OCI-LY1 (cell line): ENCODE measurements at regions not wholly inside any gene's neighbourhood (a gene's known extent, or its start where the extent isn't known, plus 50 kb on each side); places are given as distances from the start of the nearest gene placed in this dataset.

Experiments used
- H2AFZ ChIP-seq: fragments of 200-600 bp; sonication (generic), shearing (Covaris generic); 2 replicates; pipeline ENCODE4 v1.6.0; 2014; ENCODE audit warnings: antibody characterized with exemption, mild to moderate bottlenecking, low read length
- H3F3A ChIP-seq: fragments of 200-600 bp; sonication (generic), shearing (Covaris generic); 2 replicates; pipeline ENCODE4 v1.6.0; 2014; ENCODE audit warnings: mild to moderate bottlenecking, antibody characterized with exemption, low read length, moderate library complexity; ENCODE audit not compliant: insufficient read depth
- H3K27ac ChIP-seq: fragments of 200-600 bp; sonication (generic); 2 replicates; pipeline ENCODE4 v1.5.1; 2014; ENCODE audit warnings: low read length, mixed run types, mild to moderate bottlenecking, low read depth; ENCODE audit not compliant: poor library complexity, severe bottlenecking
- H3K27me3 ChIP-seq: fragments of 200-600 bp; sonication (generic); 2 replicates; pipeline ENCODE4 v1.6.0; 2014; ENCODE audit warnings: antibody characterized with exemption, mild to moderate bottlenecking, low read length, moderate library complexity; ENCODE audit not compliant: insufficient read depth
- H3K36me3 ChIP-seq: fragments of 200-600 bp; sonication (generic); 2 replicates; pipeline ENCODE4 v1.6.1; 2014; ENCODE audit warnings: mild to moderate bottlenecking, antibody characterized with exemption, low read length, moderate library complexity, mixed read lengths; ENCODE audit not compliant: insufficient read depth
- H3K4me1 ChIP-seq: fragments of 200-600 bp; sonication (generic); 2 replicates; pipeline ENCODE4 v1.5.1; 2014; ENCODE audit warnings: mild to moderate bottlenecking, low read length, moderate library complexity; ENCODE audit not compliant: insufficient read depth, severe bottlenecking
- H3K4me2 ChIP-seq: fragments of 200-600 bp; sonication (generic), shearing (Covaris generic); 2 replicates; pipeline ENCODE4 v1.6.1; 2014; ENCODE audit warnings: low read length
- H3K4me3 ChIP-seq: fragments of 200-600 bp; sonication (generic); 2 replicates; pipeline ENCODE4 v1.5.1; 2014; ENCODE audit warnings: low read length, low read depth, mild to moderate bottlenecking, mixed read lengths; ENCODE audit not compliant: poor library complexity, severe bottlenecking
- H3K79me2 ChIP-seq: fragments of 200-600 bp; shearing (Covaris generic); 2 replicates; pipeline ENCODE4 v1.6.1; 2016; ENCODE audit warnings: mixed run types, low read length, mixed read lengths; ENCODE audit not compliant: insufficient read depth
- H3K9ac ChIP-seq: fragments of 200-600 bp; sonication (generic), shearing (Covaris generic); 2 replicates; pipeline ENCODE4 v1.6.1; 2014; ENCODE audit warnings: mild to moderate bottlenecking, low read length, mixed read lengths
- H3K9me2 ChIP-seq: fragments of 200-600 bp; sonication (generic), shearing (Covaris generic); 2 replicates; pipeline ENCODE4 v1.6.1; 2014; ENCODE audit warnings: low read depth, mild to moderate bottlenecking, low read length, mixed read lengths
- H3K9me3 ChIP-seq: fragments of 200-600 bp; shearing (Covaris generic); 2 replicates; pipeline ENCODE4 v1.6.1; 2014; ENCODE audit warnings: low read length, mixed read lengths
- H4K20me1 ChIP-seq: fragments of 200-600 bp; sonication (generic), shearing (Covaris generic); 2 replicates; pipeline ENCODE4 v1.6.0; 2016; ENCODE audit warnings: mild to moderate bottlenecking, low read length; ENCODE audit not compliant: insufficient read depth
- EZH2 ChIP-seq: fragments of 200-600 bp; sonication (generic), shearing (Covaris generic); IDR thresholded peaks from 2 replicates; pipeline ENCODE4 v1.8.0; 2017; ENCODE audit warnings: borderline replicate concordance, mixed run types, mild to moderate bottlenecking, antibody characterized with exemption, low read length, moderate library complexity, mixed read lengths
- TF ChIP-seq, protein P1 (sequence below): fragments of 200-600 bp; sonication (generic), shearing (Covaris generic); IDR thresholded peaks from 2 replicates; pipeline ENCODE4 v1.5.1; 2017; ENCODE audit warnings: mild to moderate bottlenecking, antibody characterized with exemption, low read length, moderate library complexity, mixed read lengths

- Histone ChIP-seq H3K9ac (no peak overlapping the region), H3F3A (no peaks in the 10 kb centered on the region), H3K27ac (no peak overlapping the region), H2AFZ (no peak overlapping the region), H4K20me1 (no peaks in the 10 kb centered on the region), H3K27me3 (no peaks in the 10 kb centered on the region), H3K4me1 (no peaks in the 10 kb centered on the region), H3K4me3 (no peak overlapping the region), H3K4me2 (no peak overlapping the region), H3K36me3 (no peaks in the 10 kb centered on the region), H3K79me2 (no peaks in the 10 kb centered on the region), H3K9me3 (no peaks in the 10 kb centered on the region), H3K9me2 (no peaks in the 10 kb centered on the region)
- no peak for TF ChIP-seq EZH2
- TF ChIP-seq, protein P1, sequence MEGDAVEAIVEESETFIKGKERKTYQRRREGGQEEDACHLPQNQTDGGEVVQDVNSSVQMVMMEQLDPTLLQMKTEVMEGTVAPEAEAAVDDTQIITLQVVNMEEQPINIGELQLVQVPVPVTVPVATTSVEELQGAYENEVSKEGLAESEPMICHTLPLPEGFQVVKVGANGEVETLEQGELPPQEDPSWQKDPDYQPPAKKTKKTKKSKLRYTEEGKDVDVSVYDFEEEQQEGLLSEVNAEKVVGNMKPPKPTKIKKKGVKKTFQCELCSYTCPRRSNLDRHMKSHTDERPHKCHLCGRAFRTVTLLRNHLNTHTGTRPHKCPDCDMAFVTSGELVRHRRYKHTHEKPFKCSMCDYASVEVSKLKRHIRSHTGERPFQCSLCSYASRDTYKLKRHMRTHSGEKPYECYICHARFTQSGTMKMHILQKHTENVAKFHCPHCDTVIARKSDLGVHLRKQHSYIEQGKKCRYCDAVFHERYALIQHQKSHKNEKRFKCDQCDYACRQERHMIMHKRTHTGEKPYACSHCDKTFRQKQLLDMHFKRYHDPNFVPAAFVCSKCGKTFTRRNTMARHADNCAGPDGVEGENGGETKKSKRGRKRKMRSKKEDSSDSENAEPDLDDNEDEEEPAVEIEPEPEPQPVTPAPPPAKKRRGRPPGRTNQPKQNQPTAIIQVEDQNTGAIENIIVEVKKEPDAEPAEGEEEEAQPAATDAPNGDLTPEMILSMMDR = no peak
Measured at GRCh38 chr5:153043886-153044285, 446.6 kb upstream of the GRIA1 start.

DNA sequence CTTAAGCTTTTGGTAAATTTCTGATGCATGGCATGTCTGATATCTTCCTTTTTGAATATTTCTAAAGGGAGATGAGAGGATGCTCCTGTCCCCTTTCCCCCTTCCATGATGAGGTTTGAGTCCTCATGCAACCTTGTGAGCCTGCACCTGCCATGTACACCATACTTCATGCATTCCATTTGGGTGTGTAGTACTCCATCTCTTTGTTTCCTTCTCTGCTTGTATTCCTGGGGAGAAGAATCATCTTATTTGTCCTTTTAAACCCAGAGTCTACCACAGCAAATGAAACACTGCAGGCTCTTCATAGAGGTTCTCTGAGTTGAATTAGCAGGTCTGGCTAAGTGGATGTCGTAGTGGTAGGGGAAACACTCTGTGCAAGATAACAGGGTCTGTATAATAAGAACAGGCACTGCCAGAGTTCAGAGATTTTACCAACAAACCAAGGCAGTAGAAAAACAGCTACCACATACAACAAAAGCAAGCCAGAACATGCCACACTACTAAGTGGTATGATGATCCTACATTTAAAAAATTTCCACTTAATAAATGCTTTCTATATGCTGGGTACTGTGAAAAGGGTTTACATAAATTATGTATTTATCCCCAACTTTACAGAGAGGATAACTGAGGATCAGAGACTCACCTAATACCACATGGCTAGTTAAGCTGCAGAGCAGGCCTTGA is 439.8 kb upstream of the GRIA1 start:
- no peak for TF ChIP-seq EZH2
- TF ChIP-seq, protein P1 = no peak
- Histone ChIP-seq H4K20me1 (no peaks in the 10 kb centered on the region), H3K9ac (no peak overlapping the region), H3K27me3 (no peaks in the 10 kb centered on the region), H3K79me2 (no peaks in the 10 kb centered on the region), H3K4me2 (no peak overlapping the region), H3F3A (no peaks in the 10 kb centered on the region), H3K27ac (no peak overlapping the region), H3K4me3 (no peak overlapping the region), H3K9me2 (no peaks in the 10 kb centered on the region), H2AFZ (no peak overlapping the region), H3K36me3 (no peaks in the 10 kb centered on the region), H3K9me3 (no peaks in the 10 kb centered on the region), H3K4me1 (no peaks in the 10 kb centered on the region)

DNA sequence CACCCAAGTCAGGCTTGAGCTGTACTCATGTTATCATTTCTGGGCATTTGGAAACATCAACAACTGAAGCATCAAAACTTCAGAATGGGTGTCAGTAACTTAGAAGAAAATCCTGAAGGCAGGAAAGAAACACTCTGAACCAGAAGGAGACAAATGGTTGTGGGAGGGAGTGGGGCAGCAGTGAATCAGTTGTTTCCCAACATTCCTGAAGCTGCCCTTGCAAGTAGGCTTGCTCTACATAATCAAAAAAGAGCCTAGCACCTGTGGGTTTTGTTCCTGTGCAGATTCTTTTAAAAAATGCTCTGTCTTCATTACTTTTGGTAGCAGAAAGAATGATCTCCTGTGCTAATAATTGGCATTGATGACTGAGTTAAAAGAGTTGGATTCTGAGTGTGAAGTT is 424.2 kb upstream of the GRIA1 start:
- Histone ChIP-seq H3K27me3 (no peaks in the 10 kb centered on the region), H3K4me1 (no peaks in the 10 kb centered on the region), H4K20me1 (no peaks in the 10 kb centered on the region), H3K4me2 (no peak overlapping the region), H3K9me3 (no peaks in the 10 kb centered on the region), H3K9ac (no peak overlapping the region), H3K27ac (no peak overlapping the region), H3F3A (no peaks in the 10 kb centered on the region), H3K4me3 (no peak overlapping the region), H2AFZ (no peak overlapping the region), H3K9me2 (no peaks in the 10 kb centered on the region), H3K36me3 (no peaks in the 10 kb centered on the region), H3K79me2 (no peaks in the 10 kb centered on the region)
- TF ChIP-seq, protein P1 = no peak
- no peak for TF ChIP-seq EZH2
